ENCODE measurements at regions not wholly inside any gene's neighbourhood (a gene's known extent, or its start where the extent isn't known, plus 50 kb on each side); places are given as distances from the start of the nearest gene placed in this dataset.

- no peak overlapping the region for H3K27ac ChIP-seq (ENCODE audit: insufficient read length, low read depth, low read length)
- 0 out of 7 replicates have a peak overlapping the region, but pooled peaks of 1 of the 3 experiments have one; percentile 16 for H3K27ac Mint-ChIP-seq
- H3K36me3 Mint-ChIP-seq (ENCODE audit: insufficient read depth in 1 of 3, low read depth in 3 of 3): peaks cover 0 to 4% (median 3%) of the 10 kb centered on the region in 3 experiments; a peak in 4 of 7 replicates
- H3K4me1 ChIP-seq (ENCODE audit: insufficient read depth, low read length): no peaks in the 10 kb centered on the region
- H3K79me1 ChIP-seq (ENCODE audit: insufficient read depth, low read depth, low read length, poor library complexity, severe bottlenecking): no peaks in the 10 kb centered on the region
- H3K79me2 ChIP-seq (ENCODE audit: insufficient read depth, low read length): no peaks in the 10 kb centered on the region
- no peak overlapping the region for H3K18ac ChIP-seq (ENCODE audit: insufficient read length, low read depth, low read length)
- WGBS (ENCODE audit: extremely low coverage, insufficient read length, low lambda C conversion rate): no CpG with 5 or more reads among the region's 8 CpGs
- no peak overlapping the region for H2BK120ac ChIP-seq (ENCODE audit: low read depth, low read length, poor library complexity, severe bottlenecking)
- no peak overlapping the region for H3K4me3 Mint-ChIP-seq
- H2AFZ ChIP-seq (ENCODE audit: low read length): no peak overlapping the region
- H4K8ac ChIP-seq (replicated peaks; ENCODE audit: insufficient read length, low read depth, low read length): no peak overlapping the region
- H3K4ac ChIP-seq (ENCODE audit: low read depth, low read length): no peak overlapping the region
- H2BK20ac ChIP-seq (ENCODE audit: low read depth, low read length, poor library complexity, severe bottlenecking): no peak overlapping the region
- no peak overlapping the region for H3K4me2 ChIP-seq (ENCODE audit: insufficient read depth, insufficient read length, low read length)
- H3K56ac ChIP-seq (ENCODE audit: insufficient read length, low read depth, low read length): no peak overlapping the region
- no peaks in the 10 kb centered on the region for H3K27me3 Mint-ChIP-seq (ENCODE audit: low read depth)
- H3K9ac ChIP-seq (ENCODE audit: extremely low read depth, insufficient read length, low read length): no peak overlapping the region
- no peak overlapping the region for H3T11ph ChIP-seq (ENCODE audit: low read length)
- no peaks in the 10 kb centered on the region for H3K4me1 Mint-ChIP-seq
- no peak overlapping the region for H2BK12ac ChIP-seq (ENCODE audit: insufficient read length, low read depth, low read length)
- no peaks in the 10 kb centered on the region for H4K20me1 ChIP-seq (ENCODE audit: control insufficient read depth, insufficient read depth, insufficient read length)
- H3K23ac ChIP-seq (ENCODE audit: insufficient read length, low read depth, low read length): no peak overlapping the region
- no peak overlapping the region for H2AK5ac ChIP-seq (ENCODE audit: insufficient read length, low read length)
- no peaks in the 10 kb centered on the region for H3K9me3 ChIP-seq (ENCODE audit: control insufficient read depth, low read depth, low read length)
- no peaks in the 10 kb centered on the region for H3K27me3 ChIP-seq (ENCODE audit: insufficient read depth, low read length)
- H2BK15ac ChIP-seq (ENCODE audit: low read depth, low read length): no peak overlapping the region
- no peaks in the 10 kb centered on the region for H3K23me2 ChIP-seq (ENCODE audit: insufficient read length, low read depth, low read length, poor library complexity, severe bottlenecking)
- no peak for TF ChIP-seq CTCF (conservative IDR thresholded peaks at IDR 0.05)
- H4K91ac ChIP-seq (ENCODE audit: insufficient read length, low read depth, low read length): no peak overlapping the region
- H2BK5ac ChIP-seq (ENCODE audit: insufficient read length, low read length): no peak overlapping the region
- H3K9me3 Mint-ChIP-seq: peaks cover 3% of the 10 kb centered on the region in 2 experiments; a peak in 2 of 5 replicates
- no peak for DNase-seq
- no peak overlapping the region for H3K14ac ChIP-seq (ENCODE audit: insufficient read depth, low read length)
- no peak overlapping the region for H4K5ac ChIP-seq (ENCODE audit: insufficient read length, low read depth, low read length)
Measured at GRCh38 chr18:67359873-67360838, 156.4 kb downstream of the DSEL start.
